ENCODE measurements at regions not wholly inside any gene's neighbourhood (a gene's known extent, or its start where the extent isn't known, plus 50 kb on each side); places are given as distances from the start of the nearest gene placed in this dataset.
"Not testable (repeated sequence)": the region's sequence is repeated elsewhere in the genome, so short reads cannot be mapped to it uniquely, and the experiment has no call there.

GRCh38 chr1:190837888-190838287, 360.2 kb upstream of the BRINP3 start:
- peak; percentile 83 for DNase-seq

DNA sequence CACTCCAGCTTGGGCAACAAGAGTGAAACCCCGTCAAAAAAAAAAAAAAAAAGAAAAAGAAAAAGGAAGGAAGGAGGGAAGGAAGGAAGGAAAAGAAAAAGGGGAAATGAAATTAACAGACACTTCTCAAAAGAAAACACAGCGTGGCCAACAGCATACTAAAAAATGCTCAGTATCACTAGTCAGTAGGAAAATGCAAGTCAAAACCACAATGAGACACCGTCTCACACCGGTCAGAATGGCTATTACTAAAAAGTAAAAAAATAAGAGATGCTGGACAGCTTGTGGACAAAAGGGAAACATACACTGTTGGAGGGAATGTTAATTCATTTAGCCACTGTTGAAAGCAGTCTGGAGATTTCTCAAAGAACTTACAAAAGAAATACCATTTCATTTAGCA, 369.5 kb upstream of the BRINP3 start:
- peak; percentile 47 for DNase-seq

GRCh38 chr1:190849346-190849745, 371.7 kb upstream of the BRINP3 start:
- DNase-seq, result no peak

DNA sequence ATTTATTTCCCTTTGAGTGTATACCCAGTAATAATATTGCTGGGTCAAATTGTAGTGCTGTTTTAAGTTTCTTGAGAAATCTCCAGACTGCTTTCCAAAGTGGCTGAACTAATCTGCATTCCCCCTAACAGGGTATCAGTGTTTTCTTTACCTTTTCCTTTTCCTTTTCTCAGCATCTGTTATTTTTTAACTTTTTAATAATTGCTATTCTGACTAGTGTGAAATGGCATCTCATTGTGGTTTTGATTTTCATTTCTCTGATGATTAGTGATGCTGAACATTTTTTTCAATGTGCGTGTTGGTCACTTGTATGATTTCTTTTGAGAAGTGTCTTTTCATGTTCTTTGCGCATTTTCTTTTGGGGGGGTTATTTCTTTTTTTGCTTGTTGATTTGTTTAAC, 374.9 kb upstream of the BRINP3 start:
- DNase-seq, result no peak

- DNase-seq, result no peak
Measured at GRCh38 chr1:190858140-190858539, 380.5 kb upstream of the BRINP3 start.

GRCh38 chr1:190864013-190864641, 386.5 kb upstream of the BRINP3 start:
- no peak for DNase-seq

DNA sequence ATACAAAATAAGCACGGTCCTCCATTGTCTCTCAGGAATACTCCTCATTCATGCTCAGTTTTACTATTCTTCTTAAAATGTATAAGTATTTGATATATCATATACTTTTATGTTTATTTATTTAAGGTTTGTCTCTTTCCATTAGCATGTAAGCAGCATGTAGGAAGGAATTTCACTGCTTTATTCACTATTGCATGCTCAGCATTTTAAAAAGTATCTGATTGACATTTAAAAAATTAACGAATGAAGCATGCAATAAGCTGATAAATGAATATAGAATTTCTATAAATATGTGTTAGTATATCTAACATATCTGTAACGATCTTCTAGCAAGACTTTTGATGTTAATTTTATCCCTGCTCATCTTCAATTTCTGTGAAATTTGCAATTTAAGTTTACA, 402.7 kb upstream of the BRINP3 start:
- no peak for DNase-seq

DNA sequence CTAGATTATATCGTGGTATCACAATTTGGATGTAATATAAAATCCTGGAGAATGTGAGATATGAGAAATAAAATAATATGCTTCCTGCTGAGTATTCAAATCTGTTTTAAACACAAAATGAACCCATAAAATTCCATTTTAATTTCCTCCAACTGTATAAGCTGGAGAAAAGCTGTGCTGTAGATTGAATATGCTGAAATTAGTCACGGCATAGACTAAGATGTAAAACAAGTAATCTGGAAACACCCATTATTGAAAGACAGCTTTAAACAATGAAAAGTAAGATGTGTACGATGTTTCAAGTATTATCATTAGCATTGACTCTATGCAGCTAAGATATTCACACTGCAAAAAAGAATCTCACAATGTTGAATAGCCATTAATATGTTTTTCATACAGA, 403.4 kb upstream of the BRINP3 start:
- DNase-seq, result no peak

GRCh38 chr1:190897233-190897632, 419.6 kb upstream of the BRINP3 start:
- no peak for DNase-seq

GRCh38 chr1:190904091-190904695, 426.5 kb upstream of the BRINP3 start:
- DNase-seq, result no peak

DNA sequence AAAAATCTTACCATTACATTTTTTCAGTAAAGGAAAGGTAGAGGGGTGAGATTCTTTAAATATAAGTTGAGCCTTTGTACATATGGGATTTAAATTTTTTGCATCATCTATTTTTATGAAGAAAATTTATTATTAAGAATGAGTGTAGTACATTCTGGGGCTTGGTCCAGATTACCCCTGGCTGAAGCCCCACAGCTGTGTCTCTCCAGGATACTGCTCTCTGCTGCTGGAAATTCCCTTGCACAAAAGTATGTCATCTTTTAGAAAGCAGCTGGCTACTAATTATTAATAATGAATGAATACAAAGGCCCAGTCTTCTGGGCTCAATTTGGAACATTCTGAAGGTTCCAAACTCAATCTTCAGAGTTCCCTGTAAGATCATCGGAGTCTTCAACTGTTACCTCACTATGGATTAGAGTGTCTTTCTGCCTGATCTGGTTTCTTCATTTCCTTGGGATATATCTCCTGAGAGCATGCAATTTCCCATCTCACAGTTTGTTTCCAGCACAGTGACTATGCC, 428.6 kb upstream of the BRINP3 start:
- no peak for DNase-seq

- DNase-seq, result no peak
Measured at GRCh38 chr1:190908246-190908645, 430.6 kb upstream of the BRINP3 start.

DNA sequence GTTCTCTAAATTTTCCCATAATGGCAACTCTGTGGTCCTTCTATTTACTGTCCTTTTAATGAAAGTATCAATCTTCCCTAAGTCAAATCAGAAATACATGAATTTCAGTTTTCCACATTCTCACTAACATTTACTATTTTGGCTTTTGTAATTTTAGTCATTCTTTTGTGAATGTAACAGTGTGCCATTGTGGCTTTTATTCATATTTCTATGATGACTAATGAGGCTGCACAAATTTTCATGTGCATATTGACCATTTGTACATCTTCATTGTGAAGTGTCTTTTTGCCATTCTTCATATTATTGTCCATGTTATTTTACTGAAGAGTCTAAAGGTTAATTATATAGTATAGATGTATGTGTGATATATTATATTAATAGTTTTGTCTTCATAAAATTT, 431.0 kb upstream of the BRINP3 start:
- no peak for DNase-seq

- no peak for DNase-seq
Measured at GRCh38 chr1:190935925-190936324, 458.3 kb upstream of the BRINP3 start.

DNA sequence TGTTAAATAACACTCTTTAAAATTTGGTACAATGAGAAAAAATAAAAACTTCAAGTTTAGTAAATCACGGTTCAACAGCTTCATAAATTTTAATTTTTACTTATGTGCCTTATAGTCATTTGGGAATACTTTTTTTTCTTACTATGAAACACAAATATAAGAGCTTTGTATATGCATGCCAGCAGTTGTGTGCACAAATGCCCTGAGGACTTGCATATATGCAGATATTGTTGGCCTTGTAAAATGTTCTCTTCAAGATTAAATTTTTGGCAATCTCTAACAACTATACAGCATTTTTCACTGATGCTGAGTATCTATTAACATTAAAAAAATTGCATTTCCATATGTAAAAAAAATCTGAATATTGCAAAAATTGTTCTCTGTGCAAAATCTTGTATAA, 458.7 kb upstream of the BRINP3 start:
- DNase-seq, result no peak

- no peak for DNase-seq
Measured at GRCh38 chr1:190940951-190941350, 463.3 kb upstream of the BRINP3 start.

DNA sequence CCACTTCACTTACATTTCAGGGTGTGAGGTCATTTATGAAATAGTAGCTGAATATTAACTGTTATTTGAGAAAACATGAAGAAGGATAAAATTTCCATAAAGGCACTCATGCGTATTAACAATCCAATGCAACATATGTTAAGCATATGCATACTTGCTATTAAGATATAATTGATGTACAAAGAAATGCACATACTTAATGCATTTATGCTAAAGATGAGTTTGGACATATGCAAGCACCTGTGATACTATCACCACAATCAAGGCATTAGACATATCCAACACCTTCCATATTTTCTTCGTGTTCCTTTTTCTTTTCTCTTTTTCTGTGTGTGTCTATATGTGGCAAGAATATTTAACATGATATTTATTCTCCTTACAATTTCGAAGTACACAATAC, 464.8 kb upstream of the BRINP3 start:
- no peak for DNase-seq

GRCh38 chr1:190943722-190944121, 466.1 kb upstream of the BRINP3 start:
- DNase-seq, result not testable (repeated sequence)

GRCh38 chr1:190949939-190950338, 472.3 kb upstream of the BRINP3 start:
- no peak for DNase-seq

DNA sequence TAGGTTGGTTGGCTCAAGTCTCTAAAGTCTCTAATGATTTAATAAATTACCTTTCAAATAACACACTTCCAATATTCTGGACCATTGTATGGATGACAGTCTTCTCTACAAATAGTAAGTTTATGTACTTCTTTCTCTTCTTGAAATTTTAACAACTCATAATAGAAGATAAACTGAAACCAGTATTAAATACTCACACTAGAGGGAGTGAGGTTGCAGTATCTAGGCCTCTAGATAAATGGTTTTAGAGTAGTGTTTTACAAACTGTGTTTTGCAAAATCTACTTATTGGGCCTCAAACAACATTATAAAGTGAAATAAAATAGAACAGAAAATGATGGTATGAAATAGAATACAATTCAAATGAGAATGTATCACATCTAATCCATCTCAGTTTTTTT, 479.9 kb upstream of the BRINP3 start:
- DNase-seq, result peak; percentile 58

- no peak for DNase-seq
Measured at GRCh38 chr1:190963321-190963720, 485.7 kb upstream of the BRINP3 start.

GRCh38 chr1:190975827-190976226, 498.2 kb upstream of the BRINP3 start:
- peak; percentile 69 for DNase-seq

DNA sequence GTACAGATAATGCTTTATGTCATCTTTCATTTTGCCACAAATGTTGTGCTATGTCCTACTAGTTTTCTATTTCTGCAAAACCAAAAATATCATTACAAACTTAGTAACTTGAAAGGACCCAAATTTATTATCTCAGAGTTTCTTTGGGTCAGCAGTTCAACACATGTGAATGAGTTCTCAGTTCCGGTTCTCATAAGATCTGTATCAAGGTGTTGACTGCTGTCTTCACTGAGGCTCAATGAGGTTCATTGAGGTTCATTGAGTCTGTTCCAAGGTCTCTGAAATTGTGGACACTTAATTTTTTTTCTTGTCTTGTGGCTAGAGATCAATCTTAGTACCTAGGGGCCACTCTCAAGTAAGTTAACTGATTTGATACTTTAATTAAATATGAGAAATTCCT, 525.1 kb upstream of the BRINP3 start:
- DNase-seq, result no peak

- no peak for DNase-seq
Measured at GRCh38 chr1:191016765-191017164, 539.1 kb upstream of the BRINP3 start.

GRCh38 chr1:191022856-191023255, 545.2 kb upstream of the BRINP3 start:
- DNase-seq, result no peak

Measured in OCI-M1 (cell line).